Sigmoid colon (tissue), 4 donors: ENCODE measurements at regions not wholly inside any gene's neighbourhood (a gene's known extent, or its start where the extent isn't known, plus 50 kb on each side); places are given as distances from the start of the nearest gene placed in this dataset.

Experiments used
- CTCF ChIP-seq, 4 experiments: fragments of 450-650 bp in 3 of 4; fragments of 200-600 bp in 1 of 4; IDR thresholded peaks; one replicate each; pipeline ENCODE4 v1.5.1; 2016 to 2019; ENCODE audit warnings: antibody characterized with exemption in 4 of 4, mild to moderate bottlenecking in 3 of 4, moderate library complexity in 2 of 4
- EP300 ChIP-seq, 4 donors: sonication (generic); formaldehyde crosslinking; IDR thresholded peaks; one replicate each; pipeline ENCODE4 v1.6.1; 2017; ENCODE audit warnings: antibody characterized with exemption in 4 of 4
- POLR2A ChIP-seq, 2 donors: fragments of 450-650 bp; IDR thresholded peaks; one replicate each; pipeline ENCODE4 v1.6.1; 2016; ENCODE audit warnings: antibody characterized with exemption in 2 of 2, mild to moderate bottlenecking in 2 of 2, moderate library complexity in 2 of 2
- POLR2AphosphoS5 ChIP-seq, 4 donors: sonication (generic); formaldehyde crosslinking; IDR thresholded peaks; one replicate each; pipeline ENCODE4 v1.6.1; 2017; ENCODE audit warnings: antibody characterized with exemption in 4 of 4

- TF ChIP-seq POLR2A (IDR thresholded peaks at IDR 0.05) (no peak), CTCF (IDR thresholded peaks at IDR 0.05) (no peak), EP300 (IDR thresholded peaks at IDR 0.05) (no peak), POLR2AphosphoS5 (IDR thresholded peaks at IDR 0.05) (no peak)
Measured at GRCh38 chr3:16828815-16829214, 55.9 kb upstream of the PLCL2 start.
